Endothelial cell of umbilical vein (primary cell): ENCODE measurements at regions not wholly inside any gene's neighbourhood (a gene's known extent, or its start where the extent isn't known, plus 50 kb on each side); places are given as distances from the start of the nearest gene placed in this dataset.

ENCODE experiments used
- BruUV-seq: library from RNA; stranded (reverse); fragments of 400-500 nt; replicated peaks from 2 replicates; lab custom pipeline; 2021; lab: Mats Ljungman, UMichigan
- CTCF ChIA-PET: fragments of 300-600, 350-600 bp; sonication (Branson Sonifier 250); formaldehyde crosslinking; loops from one replicate; lab custom pipeline; 2021; ENCODE audit warnings: antibody characterized with exemption, inconsistent platforms; lab: Charles Lee
- POLR2A ChIA-PET: fragments of 300-600, 350-600 bp; sonication (Branson Sonifier 250); formaldehyde crosslinking; loops from one replicate; lab custom pipeline; 2021; ENCODE audit warnings: antibody characterized with exemption, inconsistent platforms; lab: Charles Lee
- DNase-seq: peaks from one replicate; pipeline ENCODE4 v3.0.0-alpha.2; 2011; ENCODE audit warnings: low read depth, low spot score
- FAIRE-seq: peaks from 2 replicates; lab custom pipeline; 2011; peaks lifted over from hg19 to GRCh38; lab: Jason Lieb, UNC
- H2AFZ ChIP-seq: 2 replicates; pipeline ENCODE4 v1.6.0; 2012; ENCODE audit warnings: low read depth, low read length, control low read depth, inconsistent platforms
- H3K27ac ChIP-seq: 2 replicates; pipeline ENCODE4 v1.5.1; 2011; ENCODE audit warnings: low read depth, mild to moderate bottlenecking, control low read depth, low read length, moderate library complexity; ENCODE audit not compliant: insufficient read depth
- H3K27me3 ChIP-seq, 2 experiments: 2 replicates each; pipeline versions ENCODE4 v1.6.0 to v1.6.1; 2011; ENCODE audit warnings: low read length in 2 of 2, mixed read lengths in 1 of 2; ENCODE audit not compliant: control insufficient read depth in 2 of 2, insufficient read depth in 2 of 2
- H3K36me3 ChIP-seq, 2 experiments: 2 replicates in 1 of 2; 3 replicates in 1 of 2; pipeline ENCODE4 v1.5.1; 2011; ENCODE audit warnings: low read length in 2 of 2, mild to moderate bottlenecking in 1 of 2, moderate library complexity in 1 of 2; ENCODE audit not compliant: control insufficient read depth in 2 of 2, insufficient read depth in 2 of 2; ENCODE audit errors: extremely low read depth in 1 of 2
- H3K4me1 ChIP-seq: 3 replicates; pipeline ENCODE4 v1.5.1; 2011; ENCODE audit warnings: mild to moderate bottlenecking, low read length; ENCODE audit not compliant: control insufficient read depth, insufficient read depth; ENCODE audit errors: extremely low read depth
- H3K4me2 ChIP-seq: 2 replicates; pipeline ENCODE4 v1.6.1; 2011; ENCODE audit warnings: low read length, control low read depth, mixed read lengths; ENCODE audit not compliant: insufficient read depth
- H3K4me3 ChIP-seq, 3 experiments: fragments of 200-600 bp in 1 of 3; sonication (generic), shearing (Covaris generic) in 1 of 3; replicated peaks in 1 of 3; 2 replicates each; pipeline ENCODE4 v1.5.1; 2011 to 2016; ENCODE audit warnings: control low read depth in 3 of 3, low read length in 3 of 3, mild to moderate bottlenecking in 2 of 3, inconsistent platforms in 1 of 3, low read depth in 1 of 3, moderate library complexity in 1 of 3; ENCODE audit not compliant: insufficient read depth in 1 of 3
- H3K79me2 ChIP-seq: 2 replicates; pipeline ENCODE4 v1.6.0; 2012; ENCODE audit warnings: low read length, inconsistent platforms; ENCODE audit not compliant: control insufficient read depth, insufficient read depth
- H3K9ac ChIP-seq: replicated peaks from 2 replicates; pipeline ENCODE3; 2011; ENCODE audit warnings: low read length, control low read depth; ENCODE audit not compliant: insufficient read depth; ENCODE audit errors: extremely low read depth
- H3K9me1 ChIP-seq: replicated peaks from 3 replicates; pipeline ENCODE4 v1.6.0; 2011; ENCODE audit warnings: mild to moderate bottlenecking, low read length; ENCODE audit not compliant: control insufficient read depth, insufficient read depth; ENCODE audit errors: extremely low read depth
- H3K9me3 ChIP-seq: replicated peaks from 2 replicates; pipeline ENCODE4 v1.5.1; 2012; ENCODE audit warnings: low read length, inconsistent platforms; ENCODE audit not compliant: control insufficient read depth, insufficient read depth
- H4K20me1 ChIP-seq: replicated peaks from 2 replicates; pipeline ENCODE3; 2011; ENCODE audit warnings: mild to moderate bottlenecking, low read length; ENCODE audit not compliant: control insufficient read depth, insufficient read depth; ENCODE audit errors: extremely low read depth
- EZH2 ChIP-seq: IDR thresholded peaks from 2 replicates; pipeline ENCODE4 v1.6.1; 2012; ENCODE audit warnings: borderline replicate concordance, low read depth, mild to moderate bottlenecking, moderate library complexity, low read length, inconsistent platforms; ENCODE audit not compliant: severe bottlenecking
- FOS ChIP-seq: IDR thresholded peaks from 2 replicates; pipeline ENCODE4 v1.6.1; 2011; ENCODE audit warnings: mild to moderate bottlenecking, low read length, moderate library complexity, borderline replicate concordance; ENCODE audit not compliant: insufficient read depth
- GATA2 ChIP-seq: IDR thresholded peaks from 2 replicates; pipeline ENCODE4 v1.7.0; 2011; ENCODE audit warnings: low read depth, mild to moderate bottlenecking, moderate library complexity, mixed read lengths, low read length; ENCODE audit not compliant: insufficient read length, insufficient read depth
- JUN ChIP-seq: IDR thresholded peaks from 2 replicates; pipeline ENCODE4 v1.6.1; 2011; ENCODE audit warnings: borderline replicate concordance, low read depth; ENCODE audit not compliant: insufficient read length, insufficient read depth
- MYC ChIP-seq: IDR thresholded peaks from one replicate; pipeline ENCODE4 v1.6.1; 2011; ENCODE audit warnings: mild to moderate bottlenecking, low read depth, low read length
- POLR2A ChIP-seq: IDR thresholded peaks from 2 replicates; pipeline ENCODE4 v1.6.1; 2012; ENCODE audit warnings: low read depth, mild to moderate bottlenecking, control low read depth, low read length
- POLR2AphosphoS5 ChIP-seq: IDR thresholded peaks from 2 replicates; pipeline ENCODE4 v1.6.1; 2012; ENCODE audit warnings: low read depth, mild to moderate bottlenecking, control low read depth, low read length, moderate library complexity; ENCODE audit not compliant: insufficient read depth
- dilution Hi-C: fragments of 300-500 bp; cut with MboI; formaldehyde crosslinking; loops from one replicate; pipeline ENCODE4 v1.15.0; 2019; ENCODE audit warnings: low sequenced_read_pairs; ENCODE audit not compliant: extremely low pct_ligation_motif_present
- intact Hi-C: fragments of 100-400 bp; cut with micrococcal nuclease; formaldehyde crosslinking; loops from one replicate; pipeline ENCODE4 v1.10.0; 2022
- TF ChIP-seq, protein P1 (sequence below): IDR thresholded peaks from 2 replicates; pipeline ENCODE4 v1.6.1; 2011; ENCODE audit not compliant: insufficient read depth, insufficient read length
- TF ChIP-seq, protein P2 (sequence below), 2 donors: IDR thresholded peaks; 1 replicate in 1 of 2; 2 replicates in 1 of 2; pipeline ENCODE4 v1.5.1; 2011; ENCODE audit warnings: low read length in 2 of 2, mild to moderate bottlenecking in 2 of 2, moderate library complexity in 2 of 2, control low read depth in 1 of 2, inconsistent platforms in 1 of 2, low read depth in 1 of 2; ENCODE audit not compliant: insufficient read depth in 1 of 2; ENCODE audit errors: extremely low read depth in 1 of 2

DNA sequence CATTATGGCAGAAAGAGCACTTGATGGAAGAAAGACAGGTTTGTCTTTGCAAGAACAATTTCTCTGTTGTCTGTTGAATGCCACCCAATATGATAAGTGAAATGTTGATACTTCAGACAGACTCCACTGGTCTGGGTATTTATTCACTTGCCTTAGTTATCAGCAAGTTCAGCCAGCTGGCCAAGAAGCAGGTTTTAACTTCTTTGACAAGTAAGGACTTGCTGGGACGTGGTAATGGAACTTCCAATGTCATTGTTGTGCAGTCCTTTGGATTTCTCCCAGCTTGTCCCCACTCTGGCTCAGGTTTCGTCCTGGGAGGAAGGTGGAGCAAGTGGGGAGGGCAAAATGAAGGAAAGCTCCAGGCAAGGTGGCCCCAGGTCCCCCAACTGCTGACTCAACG is 497.4 kb downstream of the RPS24 start:
- dilution Hi-C loops (no loop called here), intact Hi-C loops (no loop called here)
- DNase-seq (no peak), FAIRE-seq (no peak)
- Histone ChIP-seq H3K9me1 (no peaks in the 10 kb centered on the region), H3K4me3 (no peak overlapping the region), H3K79me2 (no peaks in the 10 kb centered on the region), H4K20me1 (no peaks in the 10 kb centered on the region), H3K4me1 (no peaks in the 10 kb centered on the region), H3K27ac (no peak overlapping the region), H3K9me3 (no peaks in the 10 kb centered on the region), H2AFZ (no peak overlapping the region), H3K9ac (no peak overlapping the region), H3K4me2 (no peak overlapping the region), H3K36me3 (no peaks in the 10 kb centered on the region), H3K27me3 (peaks cover 0 to 2% of the 10 kb centered on the region in 2 experiments)
- CTCF ChIA-PET: interaction anchor here (1.5 kb wide), 1 partner anchor 9 kb away, joined by 4 read pairs; no protein-coding TSS in a partner anchor
- no TSS peak for BruUV-seq
- no peak for TF ChIP-seq MYC
- TF ChIP-seq POLR2A: no peak
- no peak for TF ChIP-seq GATA2
- TF ChIP-seq EZH2: no peak
- no peak for TF ChIP-seq FOS
- no peak for TF ChIP-seq JUN
- no peak for TF ChIP-seq POLR2AphosphoS5
- TF ChIP-seq, protein P1, sequence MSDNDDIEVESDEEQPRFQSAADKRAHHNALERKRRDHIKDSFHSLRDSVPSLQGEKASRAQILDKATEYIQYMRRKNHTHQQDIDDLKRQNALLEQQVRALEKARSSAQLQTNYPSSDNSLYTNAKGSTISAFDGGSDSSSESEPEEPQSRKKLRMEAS: no peak
- TF ChIP-seq, protein P2, sequence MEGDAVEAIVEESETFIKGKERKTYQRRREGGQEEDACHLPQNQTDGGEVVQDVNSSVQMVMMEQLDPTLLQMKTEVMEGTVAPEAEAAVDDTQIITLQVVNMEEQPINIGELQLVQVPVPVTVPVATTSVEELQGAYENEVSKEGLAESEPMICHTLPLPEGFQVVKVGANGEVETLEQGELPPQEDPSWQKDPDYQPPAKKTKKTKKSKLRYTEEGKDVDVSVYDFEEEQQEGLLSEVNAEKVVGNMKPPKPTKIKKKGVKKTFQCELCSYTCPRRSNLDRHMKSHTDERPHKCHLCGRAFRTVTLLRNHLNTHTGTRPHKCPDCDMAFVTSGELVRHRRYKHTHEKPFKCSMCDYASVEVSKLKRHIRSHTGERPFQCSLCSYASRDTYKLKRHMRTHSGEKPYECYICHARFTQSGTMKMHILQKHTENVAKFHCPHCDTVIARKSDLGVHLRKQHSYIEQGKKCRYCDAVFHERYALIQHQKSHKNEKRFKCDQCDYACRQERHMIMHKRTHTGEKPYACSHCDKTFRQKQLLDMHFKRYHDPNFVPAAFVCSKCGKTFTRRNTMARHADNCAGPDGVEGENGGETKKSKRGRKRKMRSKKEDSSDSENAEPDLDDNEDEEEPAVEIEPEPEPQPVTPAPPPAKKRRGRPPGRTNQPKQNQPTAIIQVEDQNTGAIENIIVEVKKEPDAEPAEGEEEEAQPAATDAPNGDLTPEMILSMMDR (IDR thresholded peaks at IDR 0.05; ENCODE audit: extremely low read depth in 1 of 2, insufficient read depth in 1 of 2, low read depth in 1 of 2, low read length in 2 of 2): no peak
- POLR2A ChIA-PET: no interaction called here
